OCI-LY1 (cell line): ENCODE measurements at regions not wholly inside any gene's neighbourhood (a gene's known extent, or its start where the extent isn't known, plus 50 kb on each side); places are given as distances from the start of the nearest gene placed in this dataset.

Source experiments
- H2AFZ ChIP-seq: fragments of 200-600 bp; sonication (generic), shearing (Covaris generic); 2 replicates; pipeline ENCODE4 v1.6.0; 2014; ENCODE audit warnings: antibody characterized with exemption, mild to moderate bottlenecking, low read length
- H3F3A ChIP-seq: fragments of 200-600 bp; sonication (generic), shearing (Covaris generic); 2 replicates; pipeline ENCODE4 v1.6.0; 2014; ENCODE audit warnings: mild to moderate bottlenecking, antibody characterized with exemption, low read length, moderate library complexity; ENCODE audit not compliant: insufficient read depth
- H3K27ac ChIP-seq: fragments of 200-600 bp; sonication (generic); 2 replicates; pipeline ENCODE4 v1.5.1; 2014; ENCODE audit warnings: low read length, mixed run types, mild to moderate bottlenecking, low read depth; ENCODE audit not compliant: poor library complexity, severe bottlenecking
- H3K27me3 ChIP-seq: fragments of 200-600 bp; sonication (generic); 2 replicates; pipeline ENCODE4 v1.6.0; 2014; ENCODE audit warnings: antibody characterized with exemption, mild to moderate bottlenecking, low read length, moderate library complexity; ENCODE audit not compliant: insufficient read depth
- H3K36me3 ChIP-seq: fragments of 200-600 bp; sonication (generic); 2 replicates; pipeline ENCODE4 v1.6.1; 2014; ENCODE audit warnings: mild to moderate bottlenecking, antibody characterized with exemption, low read length, moderate library complexity, mixed read lengths; ENCODE audit not compliant: insufficient read depth
- H3K4me1 ChIP-seq: fragments of 200-600 bp; sonication (generic); 2 replicates; pipeline ENCODE4 v1.5.1; 2014; ENCODE audit warnings: mild to moderate bottlenecking, low read length, moderate library complexity; ENCODE audit not compliant: insufficient read depth, severe bottlenecking
- H3K4me2 ChIP-seq: fragments of 200-600 bp; sonication (generic), shearing (Covaris generic); 2 replicates; pipeline ENCODE4 v1.6.1; 2014; ENCODE audit warnings: low read length
- H3K4me3 ChIP-seq: fragments of 200-600 bp; sonication (generic); 2 replicates; pipeline ENCODE4 v1.5.1; 2014; ENCODE audit warnings: low read length, low read depth, mild to moderate bottlenecking, mixed read lengths; ENCODE audit not compliant: poor library complexity, severe bottlenecking
- H3K79me2 ChIP-seq: fragments of 200-600 bp; shearing (Covaris generic); 2 replicates; pipeline ENCODE4 v1.6.1; 2016; ENCODE audit warnings: mixed run types, low read length, mixed read lengths; ENCODE audit not compliant: insufficient read depth
- H3K9ac ChIP-seq: fragments of 200-600 bp; sonication (generic), shearing (Covaris generic); 2 replicates; pipeline ENCODE4 v1.6.1; 2014; ENCODE audit warnings: mild to moderate bottlenecking, low read length, mixed read lengths
- H3K9me2 ChIP-seq: fragments of 200-600 bp; sonication (generic), shearing (Covaris generic); 2 replicates; pipeline ENCODE4 v1.6.1; 2014; ENCODE audit warnings: low read depth, mild to moderate bottlenecking, low read length, mixed read lengths
- H3K9me3 ChIP-seq: fragments of 200-600 bp; shearing (Covaris generic); 2 replicates; pipeline ENCODE4 v1.6.1; 2014; ENCODE audit warnings: low read length, mixed read lengths
- H4K20me1 ChIP-seq: fragments of 200-600 bp; sonication (generic), shearing (Covaris generic); 2 replicates; pipeline ENCODE4 v1.6.0; 2016; ENCODE audit warnings: mild to moderate bottlenecking, low read length; ENCODE audit not compliant: insufficient read depth
- CTCF ChIP-seq: fragments of 200-600 bp; sonication (generic), shearing (Covaris generic); IDR thresholded peaks from 2 replicates; pipeline ENCODE4 v1.5.1; 2017; ENCODE audit warnings: mild to moderate bottlenecking, antibody characterized with exemption, low read length, moderate library complexity, mixed read lengths
- EZH2 ChIP-seq: fragments of 200-600 bp; sonication (generic), shearing (Covaris generic); IDR thresholded peaks from 2 replicates; pipeline ENCODE4 v1.8.0; 2017; ENCODE audit warnings: borderline replicate concordance, mixed run types, mild to moderate bottlenecking, antibody characterized with exemption, low read length, moderate library complexity, mixed read lengths

GRCh38 chr6:122902326-122902725, 93.7 kb upstream of the CLVS2 start:
- Histone ChIP-seq H3K36me3 (no peaks in the 10 kb centered on the region), H3K79me2 (no peaks in the 10 kb centered on the region), H2AFZ (no peak overlapping the region), H3K4me1 (no peaks in the 10 kb centered on the region), H3K9me3 (no peaks in the 10 kb centered on the region), H3K9ac (no peak overlapping the region), H3K4me3 (no peak overlapping the region), H3F3A (no peaks in the 10 kb centered on the region), H3K27ac (no peak overlapping the region), H3K4me2 (no peak overlapping the region), H3K9me2 (no peaks in the 10 kb centered on the region), H3K27me3 (no peaks in the 10 kb centered on the region), H4K20me1 (no peaks in the 10 kb centered on the region)
- TF ChIP-seq CTCF (no peak), EZH2 (no peak)

DNA sequence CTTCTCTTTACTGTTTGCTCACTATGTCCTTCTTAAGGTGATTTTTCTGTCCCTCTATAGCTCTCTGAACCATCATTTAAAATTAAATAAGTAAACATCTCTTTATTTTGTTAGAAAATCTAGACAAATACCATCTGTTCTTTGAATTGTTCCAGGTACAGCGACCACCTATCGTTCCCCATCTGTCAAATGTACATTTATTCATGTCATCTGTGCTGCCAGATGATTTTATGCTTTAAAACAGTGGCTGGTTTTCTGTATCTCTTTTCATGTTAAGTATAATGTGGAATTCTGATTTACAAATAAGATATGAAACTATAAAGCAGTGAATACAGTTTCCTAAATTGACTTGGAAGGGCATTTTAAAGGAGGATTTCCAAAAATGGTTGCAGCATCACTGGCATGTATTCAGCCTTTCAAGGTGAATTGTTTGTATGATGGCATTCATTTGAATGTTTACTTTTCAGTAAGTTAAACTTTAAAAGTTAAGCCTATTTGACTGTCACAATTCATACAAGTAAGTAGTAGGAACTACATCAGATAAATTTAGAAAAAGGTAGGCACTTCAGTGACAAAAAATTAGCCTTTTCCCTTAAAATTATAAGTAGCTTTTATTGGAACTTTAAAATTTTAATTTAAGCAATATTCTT, 92.6 kb upstream of the CLVS2 start:
- Histone ChIP-seq H3K4me2 (no peak overlapping the region), H3K9me3 (no peaks in the 10 kb centered on the region), H3K4me1 (no peaks in the 10 kb centered on the region), H3K27me3 (no peaks in the 10 kb centered on the region), H3F3A (no peaks in the 10 kb centered on the region), H3K79me2 (no peaks in the 10 kb centered on the region), H3K4me3 (no peak overlapping the region), H2AFZ (no peak overlapping the region), H3K27ac (no peak overlapping the region), H3K9ac (no peak overlapping the region), H4K20me1 (no peaks in the 10 kb centered on the region), H3K9me2 (no peaks in the 10 kb centered on the region), H3K36me3 (no peaks in the 10 kb centered on the region)
- TF ChIP-seq EZH2 (no peak), CTCF (no peak)

- no peak for TF ChIP-seq EZH2
- TF ChIP-seq CTCF, result no peak
Observed at GRCh38 chr6:122904166-122904565, 91.9 kb upstream of the CLVS2 start.

More at GRCh38 chr6:122904166-122904565, 91.9 kb upstream of the CLVS2 start:
- Histone ChIP-seq H4K20me1 (no peaks in the 10 kb centered on the region), H2AFZ (no peak overlapping the region), H3K4me2 (no peak overlapping the region), H3K36me3 (no peaks in the 10 kb centered on the region), H3F3A (no peaks in the 10 kb centered on the region), H3K4me1 (no peaks in the 10 kb centered on the region), H3K9me2 (no peaks in the 10 kb centered on the region), H3K4me3 (no peak overlapping the region), H3K79me2 (no peaks in the 10 kb centered on the region), H3K9ac (no peak overlapping the region), H3K27me3 (no peaks in the 10 kb centered on the region), H3K27ac (no peak overlapping the region), H3K9me3 (no peaks in the 10 kb centered on the region)
